Mesodermal cell (in vitro differentiated cells): ENCODE measurements at regions not wholly inside any gene's neighbourhood (a gene's known extent, or its start where the extent isn't known, plus 50 kb on each side); places are given as distances from the start of the nearest gene placed in this dataset.

Source experiments
- H3K27ac ChIP-seq: 2 replicates; pipeline ENCODE4 v1.7.0; 2013; ENCODE audit warnings: mild to moderate bottlenecking, low read depth, low read length, moderate library complexity; ENCODE audit not compliant: severe bottlenecking
- H3K36me3 ChIP-seq: 2 replicates; pipeline ENCODE4 v1.7.1; 2013; ENCODE audit warnings: mild to moderate bottlenecking, low read length, moderate library complexity; ENCODE audit not compliant: control insufficient read depth, insufficient read depth
- H3K4me1 ChIP-seq: one replicate; pipeline ENCODE4 v1.7.1; 2013; ENCODE audit warnings: mild to moderate bottlenecking, low read length; ENCODE audit not compliant: insufficient read depth, control insufficient read depth, poor library complexity, severe bottlenecking
- H3K4me3 ChIP-seq: 2 replicates; pipeline ENCODE4 v1.7.0; 2013; ENCODE audit warnings: low read length, control low read depth, mild to moderate bottlenecking; ENCODE audit not compliant: insufficient read depth, poor library complexity, severe bottlenecking; ENCODE audit errors: extremely low read depth
- H3K9me3 ChIP-seq: 2 replicates; pipeline ENCODE4 v1.7.1; 2013; ENCODE audit warnings: mild to moderate bottlenecking, low read length, moderate library complexity; ENCODE audit not compliant: control insufficient read depth
- WGBS, 2 experiments: methylation state at CpG; one replicate each; pipeline ENCODE4 v1.1.5; 2013; ENCODE audit warnings: missing lambda C conversion rate in 2 of 2; ENCODE audit not compliant: insufficient coverage in 2 of 2; 5-methylcytosine and 5-hydroxymethylcytosine counted together

- Histone ChIP-seq H3K4me3 (no peak overlapping the region), H3K9me3 (no peaks in the 10 kb centered on the region), H3K27ac (no peak overlapping the region), H3K36me3 (no peaks in the 10 kb centered on the region), H3K4me1 (no peaks in the 10 kb centered on the region)
- 67 to 86% methylated on average over 1 of the region's 1 CpG for WGBS, 2 experiments
These were observed 416.3 kb upstream of the LRRTM4 start for GRCh38 chr2:77938462-77938861.

GRCh38 chr2:77939370-77939769 is 417.2 kb upstream of the LRRTM4 start:
- Histone ChIP-seq H3K4me1 (no peaks in the 10 kb centered on the region), H3K27ac (no peak overlapping the region), H3K4me3 (no peak overlapping the region), H3K36me3 (no peaks in the 10 kb centered on the region), H3K9me3 (no peaks in the 10 kb centered on the region)
- WGBS, 2 experiments: no CpG with 5 or more reads among the region's 1 CpG

- Histone ChIP-seq H3K4me3 (no peak overlapping the region), H3K4me1 (no peaks in the 10 kb centered on the region), H3K27ac (no peak overlapping the region), H3K36me3 (no peaks in the 10 kb centered on the region), H3K9me3 (no peaks in the 10 kb centered on the region)
These were observed 417.6 kb upstream of the LRRTM4 start for GRCh38 chr2:77939801-77940200.

- no peak overlapping the region for H3K4me3 ChIP-seq
- WGBS, 2 experiments: 94 to 100% methylated on average over 4 to 14 of the region's 18 CpGs
- H3K9me3 ChIP-seq: no peaks in the 10 kb centered on the region
- H3K4me1 ChIP-seq: no peaks in the 10 kb centered on the region
- no peak overlapping the region for H3K27ac ChIP-seq
- no peaks in the 10 kb centered on the region for H3K36me3 ChIP-seq
These were observed 432.8 kb upstream of the LRRTM4 start for GRCh38 chr2:77954931-77955330.

GRCh38 chr2:77962943-77963342 is 440.8 kb upstream of the LRRTM4 start:
- Histone ChIP-seq H3K36me3 (no peaks in the 10 kb centered on the region), H3K4me1 (no peaks in the 10 kb centered on the region), H3K9me3 (no peaks in the 10 kb centered on the region), H3K4me3 (no peak overlapping the region), H3K27ac (no peak overlapping the region)

- 73 to 100% methylated on average over 1 to 2 of the region's 3 CpGs for WGBS, 2 experiments
- H3K36me3 ChIP-seq: no peaks in the 10 kb centered on the region
- no peak overlapping the region for H3K27ac ChIP-seq
- no peaks in the 10 kb centered on the region for H3K4me1 ChIP-seq
- H3K9me3 ChIP-seq: no peaks in the 10 kb centered on the region
- no peak overlapping the region for H3K4me3 ChIP-seq
These were observed 455.4 kb upstream of the LRRTM4 start for GRCh38 chr2:77977471-77978063.

GRCh38 chr2:77995161-77995560 is 473.0 kb upstream of the LRRTM4 start:
- Histone ChIP-seq H3K9me3 (no peaks in the 10 kb centered on the region), H3K27ac (no peak overlapping the region), H3K4me3 (no peak overlapping the region), H3K4me1 (no peaks in the 10 kb centered on the region), H3K36me3 (no peaks in the 10 kb centered on the region)

- no peak overlapping the region for H3K4me3 ChIP-seq
- WGBS, 2 experiments: no CpG with 5 or more reads among the region's 1 CpG
These were observed 477.2 kb upstream of the LRRTM4 start for GRCh38 chr2:77999376-77999775.

GRCh38 chr2:78009289-78009688 is 487.1 kb upstream of the LRRTM4 start:
- Histone ChIP-seq H3K4me3 (no peak overlapping the region), H3K9me3 (no peaks in the 10 kb centered on the region), H3K4me1 (no peaks in the 10 kb centered on the region), H3K27ac (no peak overlapping the region), H3K36me3 (no peaks in the 10 kb centered on the region)

More at GRCh38 chr2:77999376-77999775, 477.2 kb upstream of the LRRTM4 start:
- no peaks in the 10 kb centered on the region for H3K36me3 ChIP-seq
- no peaks in the 10 kb centered on the region for H3K9me3 ChIP-seq
- H3K27ac ChIP-seq: no peak overlapping the region
- H3K4me1 ChIP-seq: no peaks in the 10 kb centered on the region

- Histone ChIP-seq H3K4me1 (no peaks in the 10 kb centered on the region), H3K27ac (no peak overlapping the region), H3K36me3 (no peaks in the 10 kb centered on the region), H3K9me3 (no peaks in the 10 kb centered on the region), H3K4me3 (no peak overlapping the region)
- no CpG with 5 or more reads among the region's 2 CpGs for WGBS, 2 experiments
These were observed 489.1 kb upstream of the LRRTM4 start for GRCh38 chr2:78011251-78011650.

GRCh38 chr2:78020491-78020890 is 498.3 kb upstream of the LRRTM4 start:
- no peaks in the 10 kb centered on the region for H3K36me3 ChIP-seq
- H3K4me3 ChIP-seq: no peak overlapping the region
- WGBS, 2 experiments: 94% methylated on average over 2 to 3 of the region's 4 CpGs
- H3K9me3 ChIP-seq: no peaks in the 10 kb centered on the region
- no peak overlapping the region for H3K27ac ChIP-seq
- H3K4me1 ChIP-seq: no peaks in the 10 kb centered on the region

- Histone ChIP-seq H3K9me3 (no peaks in the 10 kb centered on the region), H3K27ac (no peak overlapping the region), H3K36me3 (no peaks in the 10 kb centered on the region), H3K4me3 (no peak overlapping the region), H3K4me1 (no peaks in the 10 kb centered on the region)
- WGBS, 2 experiments: no CpG with 5 or more reads among the region's 1 CpG
These were observed 501.2 kb upstream of the LRRTM4 start for GRCh38 chr2:78023356-78023755.
